Vagina (tissue), 2 donors: ENCODE measurements at regions not wholly inside any gene's neighbourhood (a gene's known extent, or its start where the extent isn't known, plus 50 kb on each side); places are given as distances from the start of the nearest gene placed in this dataset.

Source experiments
- DNase-seq, 2 donors: peaks; one replicate each; pipeline ENCODE4 v3.0.0-alpha.2; 2017; ENCODE audit errors: extremely low spot score in 2 of 2
- H3K27ac ChIP-seq: fragments of 200-600 bp; sonication (generic); one replicate; pipeline ENCODE4 v1.5.1; 2019
- H3K27me3 ChIP-seq: fragments of 200-600 bp; sonication (generic); one replicate; pipeline ENCODE4 v1.5.1; 2019
- H3K36me3 ChIP-seq, 2 donors: fragments of 200-600 bp; sonication (generic); one replicate each; pipeline ENCODE4 v1.5.1; 2017 to 2019
- H3K4me1 ChIP-seq: fragments of 200-600 bp; sonication (generic); one replicate; pipeline ENCODE4 v1.5.1; 2019
- H3K4me3 ChIP-seq, 2 donors: fragments of 200-600 bp; sonication (generic); 1 replicate in 1 of 2; 2 replicates in 1 of 2; pipeline ENCODE4 v1.5.1; 2016 to 2019
- H3K9me3 ChIP-seq: fragments of 200-600 bp; sonication (generic); one replicate; pipeline ENCODE4 v1.5.1; 2019
- CTCF ChIP-seq, 3 experiments: fragments of 450-650 bp in 2 of 3; fragments of 200-600 bp in 1 of 3; sonication (generic) in 1 of 3; IDR thresholded peaks; one replicate each; pipeline ENCODE4 v1.5.1; 2017 to 2019; ENCODE audit warnings: antibody characterized with exemption in 3 of 3, mild to moderate bottlenecking in 2 of 3, moderate library complexity in 2 of 3
- POLR2A ChIP-seq, 2 donors: fragments of 450-650 bp; IDR thresholded peaks; one replicate each; pipeline ENCODE4 v1.6.1; 2017; ENCODE audit warnings: antibody characterized with exemption in 2 of 2, mild to moderate bottlenecking in 2 of 2, moderate library complexity in 2 of 2
- POLR2AphosphoS5 ChIP-seq, 2 donors: sonication (generic); formaldehyde crosslinking; IDR thresholded peaks; one replicate each; pipeline ENCODE4 v1.9.0; 2017; ENCODE audit warnings: antibody characterized with exemption in 2 of 2, mild to moderate bottlenecking in 2 of 2, low read depth in 1 of 2; ENCODE audit not compliant: insufficient read depth in 1 of 2
- intact Hi-C: fragments of 100-400 bp; cut with DNase I; formaldehyde crosslinking; loops from one replicate; pipeline ENCODE4 v1.15.1; 2023

GRCh38 chr1:29394521-29395225 lies 158.4 kb downstream of the PTPRU start:
- intact Hi-C loops: no loop called here
- peak; percentile 76 to 95 for DNase-seq
- Histone ChIP-seq H3K9me3 (no peaks in the 10 kb centered on the region), H3K36me3 (no peaks in the 10 kb centered on the region), H3K27me3 (no peaks in the 10 kb centered on the region), H3K4me1 (no peaks in the 10 kb centered on the region), H3K4me3 (no peak overlapping the region), H3K27ac (no peak overlapping the region)
- TF ChIP-seq POLR2A (IDR thresholded peaks at IDR 0.05) (no peak), POLR2AphosphoS5 (IDR thresholded peaks at IDR 0.05; ENCODE audit: insufficient read depth in 1 of 2, low read depth in 1 of 2) (no peak), CTCF (IDR thresholded peaks at IDR 0.05) (no peak)

- Histone ChIP-seq H3K27me3 (no peaks in the 10 kb centered on the region), H3K4me3 (no peak overlapping the region), H3K27ac (no peak overlapping the region), H3K9me3 (no peaks in the 10 kb centered on the region), H3K4me1 (no peaks in the 10 kb centered on the region), H3K36me3 (no peaks in the 10 kb centered on the region)
- TF ChIP-seq POLR2AphosphoS5 (IDR thresholded peaks at IDR 0.05; ENCODE audit: insufficient read depth in 1 of 2, low read depth in 1 of 2) (no peak), POLR2A (IDR thresholded peaks at IDR 0.05) (no peak), CTCF (IDR thresholded peaks at IDR 0.05) (no peak)
- intact Hi-C loops: no loop called here
- DNase-seq: peak; percentile 64 to 70
These were observed 157.1 kb downstream of the PTPRU start for GRCh38 chr1:29393451-29393826.

GRCh38 chr1:29392486-29393450 lies 156.4 kb downstream of the PTPRU start:
- H3K27ac ChIP-seq: no peak overlapping the region
- no peak for TF ChIP-seq POLR2AphosphoS5 (IDR thresholded peaks at IDR 0.05; ENCODE audit: insufficient read depth in 1 of 2, low read depth in 1 of 2)
- no peak for TF ChIP-seq POLR2A (IDR thresholded peaks at IDR 0.05)
- no peak for TF ChIP-seq CTCF (IDR thresholded peaks at IDR 0.05)
- intact Hi-C loops: no loop called here
- H3K9me3 ChIP-seq: no peaks in the 10 kb centered on the region
- H3K4me3 ChIP-seq: no peak overlapping the region
- H3K4me1 ChIP-seq: no peaks in the 10 kb centered on the region
- H3K27me3 ChIP-seq: no peaks in the 10 kb centered on the region
- peak; percentile 62 to 64 for DNase-seq
- no peaks in the 10 kb centered on the region for H3K36me3 ChIP-seq

GRCh38 chr1:29392036-29392435 lies 155.7 kb downstream of the PTPRU start:
- peak; percentile 58 to 77 for DNase-seq
- TF ChIP-seq POLR2A (IDR thresholded peaks at IDR 0.05) (no peak), POLR2AphosphoS5 (IDR thresholded peaks at IDR 0.05; ENCODE audit: insufficient read depth in 1 of 2, low read depth in 1 of 2) (no peak), CTCF (IDR thresholded peaks at IDR 0.05) (no peak)
- Histone ChIP-seq H3K9me3 (no peaks in the 10 kb centered on the region), H3K27me3 (no peaks in the 10 kb centered on the region), H3K4me1 (no peaks in the 10 kb centered on the region), H3K36me3 (no peaks in the 10 kb centered on the region), H3K4me3 (no peak overlapping the region), H3K27ac (no peak overlapping the region)
- intact Hi-C loops: no loop called here
